HG03095 (cell line): ENCODE measurements at regions not wholly inside any gene's neighbourhood (a gene's known extent, or its start where the extent isn't known, plus 50 kb on each side); places are given as distances from the start of the nearest gene placed in this dataset.

Experiments
- ATAC-seq: cut with Tn5 transposase; IDR thresholded peaks from one replicate; pipeline ENCODE4 v1.9.1; 2021; ENCODE audit warnings: moderate library complexity; ENCODE audit not compliant: unreplicated experiment

- ATAC-seq: no peak
Measured at GRCh38 chr4:147347217-147347616, 133.7 kb upstream of the EDNRA start.

GRCh38 chr4:147349193-147349592 is 131.7 kb upstream of the EDNRA start:
- no peak for ATAC-seq

DNA sequence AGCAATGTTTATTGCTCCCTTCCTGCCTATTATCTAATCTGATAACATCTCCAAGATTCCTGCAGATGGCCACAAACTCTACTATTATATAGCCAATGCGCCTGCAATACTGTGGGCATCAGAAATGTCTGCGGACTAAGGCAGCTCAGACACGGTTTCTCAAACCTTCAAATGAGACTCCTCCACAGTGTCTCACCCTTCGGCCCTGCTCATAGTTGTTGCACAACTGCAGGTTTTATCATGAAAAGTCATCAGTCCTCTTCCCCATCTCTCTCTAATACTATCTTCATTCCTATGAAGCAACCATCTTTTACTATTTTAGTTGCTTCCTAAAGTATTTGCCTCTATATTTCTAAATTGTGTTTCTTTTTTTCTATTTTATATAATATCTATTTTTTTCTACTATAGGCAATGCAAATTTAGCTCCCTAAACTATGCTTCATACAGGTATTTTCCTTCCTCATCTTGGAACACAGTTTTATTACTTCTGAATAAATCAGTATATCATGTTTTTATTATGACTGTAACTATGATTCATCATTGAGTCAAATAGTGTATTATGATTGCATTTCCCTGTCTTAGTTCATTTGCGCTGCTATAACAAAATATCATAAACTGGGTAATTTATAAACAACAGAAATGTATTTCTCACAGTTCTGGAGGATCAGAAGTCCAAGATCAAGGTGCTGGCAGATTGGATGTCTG is 129.7 kb upstream of the EDNRA start:
- no peak for ATAC-seq

- no peak for ATAC-seq
Measured at GRCh38 chr4:147354237-147354636, 126.7 kb upstream of the EDNRA start.

DNA sequence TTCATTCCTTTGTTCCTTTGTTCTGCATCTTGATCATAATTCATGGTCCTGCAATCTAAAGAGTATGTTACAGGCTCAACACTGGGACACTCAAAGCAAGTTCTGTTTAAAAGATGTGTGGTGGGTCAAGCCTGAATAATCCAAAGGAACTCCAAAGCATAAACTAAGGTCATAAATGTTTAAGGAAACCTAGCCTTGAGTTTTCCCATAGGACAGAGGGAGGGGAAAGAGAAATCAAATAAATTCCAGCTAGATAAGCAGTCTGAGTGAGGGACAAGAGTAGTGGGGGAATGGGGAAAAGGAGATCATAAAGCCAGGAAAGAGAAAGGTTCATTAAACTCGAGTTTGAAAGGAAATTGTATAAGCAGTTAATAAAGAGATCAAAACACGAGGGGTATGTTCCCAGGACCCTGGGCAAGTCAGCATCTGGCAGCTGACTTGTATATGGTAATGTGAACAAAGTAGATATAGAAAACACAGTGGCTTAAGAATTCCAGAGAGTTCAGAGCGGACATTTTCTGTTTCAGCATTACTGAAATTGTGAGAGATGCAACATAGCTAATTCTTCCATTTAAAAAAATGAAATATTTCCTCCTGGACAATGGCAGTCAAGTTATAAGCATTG is 125.8 kb upstream of the EDNRA start:
- no peak for ATAC-seq

GRCh38 chr4:147355847-147356246 is 125.0 kb upstream of the EDNRA start:
- no peak for ATAC-seq

DNA sequence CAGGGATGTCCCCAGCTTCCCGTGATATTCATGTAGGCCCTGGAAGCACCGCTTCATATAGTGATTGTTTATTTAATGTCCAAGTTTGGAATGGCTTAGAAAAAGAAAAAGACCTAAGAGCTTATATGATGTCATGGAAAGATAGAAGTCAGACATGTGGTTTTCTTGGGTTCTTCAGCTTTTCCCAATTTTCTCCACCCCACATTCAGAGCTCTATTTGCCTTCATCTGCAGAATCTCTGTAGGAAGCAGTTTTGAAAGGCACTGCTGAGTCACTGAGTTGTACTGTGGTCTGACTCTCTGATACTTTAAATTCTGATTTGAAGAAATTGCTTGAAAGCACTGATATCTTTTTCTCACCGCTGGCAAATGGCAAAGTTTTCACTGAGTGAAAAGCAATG is 120.6 kb upstream of the EDNRA start:
- ATAC-seq: no peak

DNA sequence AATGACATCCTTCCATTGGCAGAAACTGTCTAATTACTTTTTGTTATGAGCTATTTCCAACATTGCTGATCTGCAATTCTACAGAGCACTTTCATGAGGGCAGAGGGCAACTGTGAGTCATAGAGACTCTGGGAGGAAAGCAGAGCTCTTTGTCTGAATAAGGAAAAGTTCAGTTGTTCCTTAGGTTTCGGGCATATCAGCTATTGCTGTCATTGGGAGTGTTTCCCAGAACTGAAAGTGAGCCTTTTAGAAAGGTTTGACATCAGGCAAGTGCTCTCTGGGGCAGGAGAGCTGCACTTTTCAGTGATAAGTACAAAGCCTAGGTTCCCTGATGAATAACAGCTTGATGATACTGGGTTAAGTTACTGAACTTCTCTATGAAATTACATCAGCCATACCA is 119.2 kb upstream of the EDNRA start:
- ATAC-seq: no peak

- no peak for ATAC-seq
Measured at GRCh38 chr4:147362938-147363337, 118.0 kb upstream of the EDNRA start.

DNA sequence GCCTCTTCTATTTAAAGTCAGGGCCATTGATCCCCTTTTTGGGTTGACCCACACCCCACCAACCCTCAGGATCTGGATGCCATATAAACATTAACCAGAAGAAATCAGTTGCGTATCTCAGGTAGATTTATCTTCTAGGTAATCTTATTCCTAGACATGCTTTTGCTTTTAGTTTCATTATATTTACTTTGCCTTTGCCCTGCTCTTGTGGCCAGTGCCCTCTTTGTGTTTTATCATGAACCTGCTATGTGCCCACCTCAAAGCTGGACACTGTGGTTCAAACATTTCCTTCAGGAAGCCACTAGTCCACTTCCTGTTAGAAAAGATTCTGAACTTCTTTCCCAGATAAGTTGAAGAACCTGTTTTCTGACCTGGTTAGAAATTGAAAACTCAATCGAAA is 117.4 kb upstream of the EDNRA start:
- ATAC-seq: no peak

- no peak for ATAC-seq
Measured at GRCh38 chr4:147365396-147365795, 115.5 kb upstream of the EDNRA start.

DNA sequence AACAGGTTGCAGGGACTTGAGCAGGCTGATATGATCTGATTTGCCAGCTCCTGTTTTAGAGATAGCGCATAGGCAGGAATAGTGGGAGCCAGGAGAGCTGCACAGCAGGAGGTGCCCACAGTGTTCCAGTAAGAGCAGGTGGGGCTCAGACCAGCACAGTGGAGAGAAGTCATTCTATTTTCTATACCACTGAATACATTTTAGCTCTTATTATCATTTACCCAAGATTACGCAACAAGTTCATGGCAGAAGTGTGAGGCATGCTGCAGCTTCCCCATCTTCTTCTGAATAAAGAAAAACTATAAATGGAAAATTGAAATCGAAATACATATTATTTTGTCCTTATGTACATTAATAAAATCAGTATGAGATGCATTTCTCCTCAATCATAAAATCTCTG is 114.7 kb upstream of the EDNRA start:
- ATAC-seq: no peak

DNA sequence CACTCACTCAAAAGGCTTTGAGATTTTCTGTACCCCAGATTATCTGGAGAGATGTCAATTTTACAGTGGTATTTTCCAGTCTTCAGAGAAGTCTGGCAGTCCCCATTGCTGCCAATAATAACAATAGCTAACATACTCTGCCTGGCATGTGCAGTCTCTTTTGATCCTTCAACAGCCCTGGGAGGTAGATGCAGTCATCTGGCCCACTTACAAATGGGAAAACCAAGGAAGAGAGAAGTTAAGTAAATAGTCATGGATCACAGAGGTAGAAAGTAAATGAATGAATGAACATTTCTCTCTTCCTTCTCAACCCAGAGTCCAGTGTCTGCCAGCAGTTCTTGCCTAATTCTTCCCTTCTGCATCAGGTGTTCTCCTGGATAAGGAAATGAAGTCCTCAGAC is 113.0 kb upstream of the EDNRA start:
- no peak for ATAC-seq

DNA sequence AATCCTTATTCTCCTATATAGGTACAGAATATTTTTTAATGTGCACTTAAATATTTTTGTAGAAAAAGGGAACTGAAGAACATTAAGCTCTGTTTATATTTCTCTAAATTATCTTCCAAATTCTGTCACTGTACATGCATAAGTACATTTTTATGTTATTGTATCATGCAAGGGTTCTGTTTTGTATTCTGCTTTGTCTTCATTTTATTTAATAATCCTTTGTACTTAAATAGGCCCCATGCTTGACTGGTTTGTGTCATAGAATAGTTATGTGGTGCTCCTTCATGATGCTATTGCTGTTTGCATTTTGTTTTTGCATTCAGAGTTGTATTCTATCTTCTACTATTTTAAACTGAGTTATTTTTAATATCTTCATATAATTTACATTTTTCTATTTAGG is 111.9 kb upstream of the EDNRA start:
- no peak for ATAC-seq

- ATAC-seq: no peak
Measured at GRCh38 chr4:147370473-147370872, 110.4 kb upstream of the EDNRA start.

DNA sequence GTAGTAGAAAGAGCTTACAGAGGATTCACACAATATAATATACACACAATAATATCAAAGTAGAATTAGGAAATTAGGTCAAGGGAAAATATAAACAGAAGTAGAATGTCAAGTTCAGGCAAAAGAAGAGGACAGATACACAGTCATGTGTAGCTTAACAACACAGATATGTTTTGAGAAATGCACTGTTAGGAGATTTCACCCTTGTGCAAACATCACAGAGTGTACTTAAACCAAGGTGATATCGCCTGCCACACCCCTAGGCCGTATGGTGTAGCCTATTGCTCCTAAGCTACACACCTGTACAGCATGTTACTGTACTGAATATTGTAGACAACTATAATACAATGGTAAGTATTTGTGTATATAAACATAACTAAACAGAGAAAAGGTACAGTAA is 110.0 kb upstream of the EDNRA start:
- ATAC-seq: no peak

- no peak for ATAC-seq
Measured at GRCh38 chr4:147371661-147372060, 109.2 kb upstream of the EDNRA start.

DNA sequence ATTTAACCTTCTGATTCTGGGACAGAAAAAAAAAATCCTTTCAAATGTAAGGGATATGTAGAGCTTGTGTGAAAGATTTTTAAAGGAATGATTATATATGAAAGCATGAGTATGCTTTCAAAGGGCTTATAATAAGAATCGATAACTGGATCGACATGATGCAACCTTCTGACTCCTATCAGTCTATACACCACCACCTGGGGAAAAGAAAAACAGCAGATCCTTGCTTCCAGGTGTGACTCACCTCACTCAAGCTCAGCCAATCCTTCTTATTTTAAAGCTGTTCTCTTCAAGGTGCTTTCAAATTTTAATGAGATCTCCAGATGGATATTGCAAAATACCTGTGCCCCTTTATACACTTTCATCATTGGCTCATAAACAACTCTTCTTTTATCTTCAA is 102.1 kb upstream of the EDNRA start:
- no peak for ATAC-seq

GRCh38 chr4:147381749-147382148 is 99.1 kb upstream of the EDNRA start:
- ATAC-seq: no peak

- no peak for ATAC-seq
Measured at GRCh38 chr4:147388018-147388417, 92.9 kb upstream of the EDNRA start.

DNA sequence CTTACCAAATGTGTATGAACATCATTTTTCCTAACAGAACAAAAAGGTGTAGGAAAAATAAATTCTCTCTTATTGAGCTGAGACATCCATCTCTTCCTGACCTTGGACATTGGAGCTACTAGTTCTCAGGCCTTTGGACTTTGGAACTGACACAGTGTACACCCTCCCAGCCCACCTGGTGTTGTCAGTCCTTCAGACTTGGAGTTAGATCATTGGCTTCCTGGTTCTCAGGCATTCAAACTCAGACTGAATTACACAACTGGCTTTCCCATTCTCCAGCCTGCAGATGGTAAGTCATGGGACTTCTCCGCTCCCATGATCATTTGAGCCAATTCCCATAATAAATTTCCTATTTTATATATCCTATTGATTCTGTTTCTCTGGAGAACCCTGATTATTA is 84.8 kb upstream of the EDNRA start:
- no peak for ATAC-seq

DNA sequence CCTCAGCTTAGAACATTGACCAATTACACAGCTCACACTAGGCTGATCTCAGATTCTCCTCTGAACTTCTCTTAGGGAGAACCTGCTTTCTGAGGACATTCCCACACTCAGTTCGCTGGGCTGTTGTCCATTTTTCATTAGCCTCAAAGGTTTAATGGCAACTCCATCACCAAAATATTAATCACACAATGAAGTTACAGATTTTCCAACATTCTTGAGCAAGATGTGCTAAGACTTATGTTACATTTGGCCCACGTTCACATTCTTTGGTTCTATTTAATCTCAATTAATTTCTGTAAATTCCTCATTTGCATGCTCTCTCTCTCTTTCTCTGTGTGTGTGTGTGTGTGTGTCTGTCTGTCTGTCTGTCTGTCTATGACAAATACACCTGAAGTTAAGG is 82.3 kb upstream of the EDNRA start:
- no peak for ATAC-seq

DNA sequence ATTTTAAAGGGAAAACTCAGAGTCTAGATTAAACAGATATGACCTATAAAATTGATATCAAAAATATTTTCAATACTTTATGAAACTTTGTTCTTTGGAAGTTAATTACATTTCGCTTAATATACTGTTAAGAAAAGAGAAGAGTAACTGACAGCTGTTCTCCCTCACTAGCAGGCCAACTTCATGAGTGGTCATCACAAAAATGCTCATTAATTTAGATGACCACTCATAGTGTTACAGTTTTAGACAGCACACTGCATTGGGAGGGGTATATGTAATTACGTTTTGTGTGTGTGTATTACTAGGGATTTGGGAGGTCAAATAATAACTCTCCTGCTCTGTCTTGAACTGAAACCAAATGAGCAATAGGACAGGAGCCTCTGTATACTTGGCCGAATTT is 80.2 kb upstream of the EDNRA start:
- no peak for ATAC-seq
